Epithelial cell of proximal tubule (primary cell): ENCODE measurements at regions not wholly inside any gene's neighbourhood (a gene's known extent, or its start where the extent isn't known, plus 50 kb on each side); places are given as distances from the start of the nearest gene placed in this dataset.

Experiments
- DNase-seq: peaks from one replicate; pipeline ENCODE4 v3.0.0-alpha.2; 2011; ENCODE audit warnings: low read depth
- H3K4me3 ChIP-seq: 2 replicates; pipeline ENCODE4 v1.5.1; 2011; ENCODE audit warnings: low read depth, mild to moderate bottlenecking, low read length
- CTCF ChIP-seq: conservative IDR thresholded peaks from 2 replicates; pipeline ENCODE4 v1.5.1; 2012; ENCODE audit warnings: low read depth, mild to moderate bottlenecking, low read length

GRCh38 chr17:63364944-63365343 lies 81.2 kb downstream of the CYB561 start:
- DNase-seq = no peak
- H3K4me3 ChIP-seq = no peak overlapping the region
- no peak for TF ChIP-seq CTCF

GRCh38 chr17:63365366-63366240 lies 80.5 kb downstream of the CYB561 start:
- no peak for DNase-seq
- H3K4me3 ChIP-seq = no peak overlapping the region
- no peak for TF ChIP-seq CTCF

GRCh38 chr17:63366241-63366566 lies 79.9 kb downstream of the CYB561 start:
- H3K4me3 ChIP-seq = no peak overlapping the region
- TF ChIP-seq CTCF = no peak
- no peak for DNase-seq

- no peak for TF ChIP-seq CTCF
- DNase-seq = no peak
Measured at GRCh38 chr17:63369233-63369632, 76.9 kb downstream of the CYB561 start.

GRCh38 chr17:63370696-63371095 lies 75.4 kb downstream of the CYB561 start:
- no peak overlapping the region for H3K4me3 ChIP-seq
- no peak for TF ChIP-seq CTCF
- DNase-seq = no peak

More at GRCh38 chr17:63369233-63369632, 76.9 kb downstream of the CYB561 start:
- H3K4me3 ChIP-seq = no peak overlapping the region

GRCh38 chr17:63376949-63377348 lies 69.2 kb downstream of the CYB561 start:
- H3K4me3 ChIP-seq = no peak overlapping the region
- no peak for TF ChIP-seq CTCF
- no peak for DNase-seq
